SIG-M5 treated with dmso at 0.1 percent for 504 hours (cell line): ENCODE measurements at regions not wholly inside any gene's neighbourhood (a gene's known extent, or its start where the extent isn't known, plus 50 kb on each side); places are given as distances from the start of the nearest gene placed in this dataset.

ENCODE experiments used
- DNase-seq: peaks from one replicate; lab custom pipeline; 2025; ENCODE audit not compliant: unreplicated experiment; lab: John Stamatoyannopoulos, UW

- no peak for DNase-seq
Measured at GRCh38 chr4:156015781-156016180, 62.1 kb upstream of the CTSO start.

- no peak for DNase-seq
Measured at GRCh38 chr4:156006192-156006591, 52.5 kb upstream of the CTSO start.
